NCI-H2196 treated with DMSO at 0.1 percent for 48 hours (cell line): ENCODE measurements at regions not wholly inside any gene's neighbourhood (a gene's known extent, or its start where the extent isn't known, plus 50 kb on each side); places are given as distances from the start of the nearest gene placed in this dataset.
"Not testable (repeated sequence)": the region's sequence is repeated elsewhere in the genome, so short reads cannot be mapped to it uniquely, and the experiment has no call there.

ENCODE experiments used
- DNase-seq: peaks from one replicate; lab custom pipeline; 2025; ENCODE audit not compliant: unreplicated experiment; lab: John Stamatoyannopoulos, UW

- DNase-seq = no peak
Measured at GRCh38 chrX:40418146-40418812, 162.5 kb upstream of the ATP6AP2 start.

DNA sequence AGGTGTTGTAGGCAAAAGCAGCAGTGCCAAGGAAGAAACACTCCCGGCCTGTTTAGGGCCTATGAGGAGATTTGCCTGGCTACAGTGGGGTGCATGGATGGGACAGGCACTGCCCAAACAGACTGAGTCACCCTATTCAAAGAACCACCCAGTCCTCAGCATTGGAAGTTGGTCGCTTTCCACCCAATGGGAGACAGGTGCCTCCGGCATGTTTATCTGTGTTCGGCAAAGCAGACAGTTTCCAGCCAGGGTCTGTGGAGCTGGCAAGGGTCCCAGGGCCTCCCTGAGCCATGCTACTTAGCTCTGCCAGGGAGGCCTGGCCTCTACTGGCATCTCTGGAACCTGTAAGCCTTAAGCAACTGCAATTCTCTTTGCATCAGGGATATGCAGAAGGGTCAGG lies 165.1 kb upstream of the ATP6AP2 start:
- no peak for DNase-seq

GRCh38 chrX:40414335-40414734 lies 166.4 kb upstream of the ATP6AP2 start:
- DNase-seq = no peak

DNA sequence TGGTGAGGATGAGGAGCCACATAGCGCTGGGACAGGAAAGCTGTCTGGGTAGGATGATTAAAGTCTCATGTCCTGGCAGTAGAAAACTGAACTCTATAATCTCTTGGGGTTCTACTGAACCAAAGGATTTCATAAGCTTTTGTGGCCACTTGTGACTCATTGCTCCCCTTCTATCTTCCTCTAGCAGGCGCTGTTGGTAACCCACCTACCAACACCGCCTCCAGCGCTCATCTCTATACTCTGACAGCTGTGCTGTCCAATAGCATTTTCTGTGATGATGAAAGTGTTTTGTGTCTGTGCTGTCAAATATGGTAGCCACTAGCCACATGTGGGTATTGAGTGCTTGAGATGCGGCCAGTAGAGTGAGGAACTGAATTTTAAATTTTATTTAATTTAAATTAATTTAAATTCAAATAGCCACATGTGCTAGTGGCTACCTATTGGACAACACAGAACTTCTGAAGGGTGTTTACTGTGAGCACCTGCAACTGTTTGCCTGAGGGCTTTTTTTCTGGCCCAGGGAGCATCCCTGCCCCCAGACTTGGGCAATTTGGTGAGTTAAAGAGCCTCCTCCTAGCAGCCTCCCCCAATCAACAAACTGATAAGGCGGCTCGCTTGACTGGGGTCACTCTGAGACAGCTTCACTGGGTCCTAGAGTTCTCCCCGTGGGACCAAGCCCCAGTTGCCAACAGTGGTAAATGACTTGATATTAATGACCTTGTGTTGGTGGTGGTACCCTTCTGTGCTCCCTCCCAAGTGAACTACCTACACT lies 169.2 kb upstream of the ATP6AP2 start:
- DNase-seq = no peak

- no peak for DNase-seq
Measured at GRCh38 chrX:40410859-40411258, 169.9 kb upstream of the ATP6AP2 start.

GRCh38 chrX:40406330-40406859 lies 174.4 kb upstream of the ATP6AP2 start:
- no peak for DNase-seq

DNA sequence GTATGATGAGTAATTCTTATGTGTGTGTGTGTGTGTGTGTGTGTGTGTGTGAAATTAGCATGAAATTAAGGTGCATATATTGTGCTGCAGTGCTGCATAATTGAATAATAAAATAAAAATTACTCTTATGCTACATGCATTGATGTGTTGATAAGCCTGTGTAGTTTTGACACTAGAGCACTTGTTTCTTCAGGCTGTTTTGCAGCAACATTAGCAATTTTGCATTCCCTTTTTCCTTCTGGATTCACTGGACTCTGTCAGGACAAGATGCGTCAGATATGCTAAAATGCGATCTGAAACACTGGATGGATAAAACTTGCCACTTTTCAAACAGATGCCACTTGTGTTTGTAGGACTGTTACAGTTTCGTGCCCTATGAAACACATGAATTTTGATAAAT lies 175.4 kb upstream of the ATP6AP2 start:
- DNase-seq = no peak

DNA sequence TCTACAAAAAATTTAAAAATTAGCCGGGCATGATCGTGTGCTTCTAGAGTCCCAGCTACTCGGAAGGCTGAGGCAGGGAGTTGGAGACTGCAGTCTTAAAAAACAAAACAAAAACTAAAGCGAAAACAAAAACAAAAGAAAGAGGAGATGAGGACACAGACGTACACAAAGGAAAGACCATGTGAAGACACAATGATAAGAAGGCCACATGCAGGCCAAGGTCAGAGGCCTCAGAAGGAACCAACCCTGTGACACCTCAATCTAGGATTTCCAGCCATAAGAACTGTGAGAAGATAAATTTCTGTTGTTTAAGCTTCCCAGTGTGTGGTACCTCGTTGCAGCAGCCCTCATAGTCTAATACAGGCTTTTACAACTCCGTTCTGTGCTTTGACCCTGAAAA lies 177.0 kb upstream of the ATP6AP2 start:
- DNase-seq = no peak

- no peak for DNase-seq
Measured at GRCh38 chrX:40402831-40403533, 177.8 kb upstream of the ATP6AP2 start.

GRCh38 chrX:40395102-40395501 lies 185.7 kb upstream of the ATP6AP2 start:
- DNase-seq = no peak

DNA sequence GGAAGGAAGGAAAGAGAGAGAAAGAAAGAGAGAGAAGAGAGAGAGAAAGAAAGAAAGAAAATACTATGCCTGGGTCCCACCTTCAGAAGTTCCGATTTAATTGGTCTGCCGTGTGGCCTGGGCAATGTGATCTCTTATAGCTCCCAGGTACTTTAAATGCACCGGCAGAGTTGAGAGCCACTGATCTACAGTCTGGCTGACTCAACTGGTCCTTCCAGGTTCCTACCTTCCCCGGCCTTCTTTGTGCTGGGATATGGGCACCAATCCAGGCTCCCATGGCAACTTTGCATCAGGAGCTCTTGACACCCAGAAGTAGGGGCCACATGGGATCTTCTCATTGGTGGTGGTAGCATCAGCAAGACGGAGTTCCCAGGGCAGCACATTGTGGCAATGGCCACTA lies 186.5 kb upstream of the ATP6AP2 start:
- no peak for DNase-seq

- DNase-seq = no peak
Measured at GRCh38 chrX:40392599-40392998, 188.2 kb upstream of the ATP6AP2 start.

- no peak for DNase-seq
Measured at GRCh38 chrX:40391662-40392061, 189.1 kb upstream of the ATP6AP2 start.

DNA sequence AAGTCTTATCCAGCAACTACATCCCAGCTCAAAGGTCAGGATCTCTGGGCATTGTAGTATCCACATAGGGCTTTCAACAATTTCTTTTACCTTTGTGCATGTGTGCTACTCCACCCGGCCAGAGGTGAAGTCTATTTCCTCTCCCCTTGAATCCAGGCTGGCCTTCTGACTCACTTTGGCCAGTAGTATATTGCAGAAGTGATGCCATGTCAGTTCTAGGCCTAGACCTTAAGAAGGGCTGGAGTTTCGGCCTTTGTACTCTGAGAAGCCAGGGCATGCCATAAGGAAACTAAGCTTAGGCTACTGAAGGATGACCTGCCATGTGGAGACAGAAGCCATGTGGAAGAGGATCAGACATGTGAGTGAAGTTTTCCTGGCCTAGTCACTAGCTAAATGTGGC lies 191.2 kb upstream of the ATP6AP2 start:
- DNase-seq = no peak

GRCh38 chrX:40388441-40388840 lies 192.3 kb upstream of the ATP6AP2 start:
- no peak for DNase-seq

GRCh38 chrX:40387869-40388268 lies 192.9 kb upstream of the ATP6AP2 start:
- not testable (repeated sequence) for DNase-seq

- DNase-seq = not testable (repeated sequence)
Measured at GRCh38 chrX:40387311-40387710, 193.5 kb upstream of the ATP6AP2 start.

- no peak for DNase-seq
Measured at GRCh38 chrX:40385682-40386081, 195.1 kb upstream of the ATP6AP2 start.

DNA sequence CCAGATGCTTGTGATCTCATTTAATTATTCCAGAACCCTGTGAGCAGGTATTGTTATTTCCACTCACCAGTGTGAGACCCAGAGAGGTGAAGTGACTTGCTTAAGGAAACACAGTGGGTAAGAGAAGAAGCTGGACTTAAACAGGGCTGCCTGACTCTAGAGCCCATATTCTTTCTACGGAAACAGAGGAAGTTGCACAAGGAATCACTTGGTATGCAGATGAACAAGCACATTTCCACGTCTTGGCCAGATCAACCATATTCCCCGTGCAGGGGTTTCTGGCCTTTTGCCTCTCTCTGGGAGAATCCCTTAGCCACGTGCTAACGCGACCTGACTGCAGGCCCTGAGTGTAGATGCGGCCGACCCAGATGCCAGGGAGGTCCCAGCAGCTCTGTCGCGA lies 195.5 kb upstream of the ATP6AP2 start:
- no peak for DNase-seq

DNA sequence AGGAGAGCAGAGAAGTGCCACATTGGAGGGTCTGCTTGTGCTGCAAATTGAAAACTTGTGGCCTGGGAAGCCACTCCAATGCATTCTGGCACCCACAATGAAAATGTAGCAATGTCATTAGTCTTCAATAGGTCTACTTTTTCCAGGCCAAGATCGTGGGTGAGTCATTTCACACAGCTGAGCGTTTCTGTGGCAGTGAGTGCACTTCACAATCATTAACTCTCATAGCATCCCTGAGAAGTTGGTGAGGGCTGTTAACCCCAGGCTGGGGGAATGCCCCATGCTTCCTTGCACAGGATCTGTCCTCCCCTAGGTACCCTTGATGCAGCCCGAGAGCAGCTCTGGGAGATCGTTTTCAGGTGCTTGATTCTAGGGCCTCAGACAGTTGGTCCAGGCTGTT lies 196.8 kb upstream of the ATP6AP2 start:
- DNase-seq = no peak

DNA sequence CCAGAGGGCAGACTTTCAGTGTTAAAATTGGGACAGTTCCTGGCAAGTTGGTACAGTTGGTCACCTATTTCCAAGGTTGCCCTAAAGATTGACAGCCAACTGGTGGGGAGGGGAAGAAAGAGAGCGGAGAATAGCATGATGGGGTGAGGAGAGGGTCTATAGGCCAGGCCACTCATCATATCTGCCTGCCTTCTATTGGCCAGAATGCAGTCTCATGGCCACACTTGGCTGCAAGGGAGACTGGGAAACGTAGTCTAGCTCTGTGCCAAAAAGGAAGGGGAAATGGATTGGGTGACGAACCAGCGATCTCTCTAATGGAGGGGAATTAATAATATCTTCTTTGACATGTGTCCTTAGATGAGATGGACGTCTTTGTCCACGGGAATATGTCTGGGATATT lies 197.4 kb upstream of the ATP6AP2 start:
- no peak for DNase-seq
